22Rv1 (cell line): ENCODE measurements at regions not wholly inside any gene's neighbourhood (a gene's known extent, or its start where the extent isn't known, plus 50 kb on each side); places are given as distances from the start of the nearest gene placed in this dataset.

Source experiments
- CTCF ChIP-seq: fragments of 450-650 bp; IDR thresholded peaks from 2 replicates; pipeline ENCODE4 v1.5.1; 2017; ENCODE audit warnings: mild to moderate bottlenecking
- ZFX ChIP-seq: fragments of 450-650 bp; IDR thresholded peaks from 2 replicates; pipeline ENCODE4 v1.6.1; 2017; ENCODE audit warnings: antibody characterized with exemption, borderline replicate concordance

- no peak for TF ChIP-seq CTCF
- TF ChIP-seq ZFX: no peak
Observed at GRCh38 chr7:16028636-16029035, 342.2 kb upstream of the MEOX2 start.
